CD14-positive monocyte (primary cell): ENCODE measurements at regions not wholly inside any gene's neighbourhood (a gene's known extent, or its start where the extent isn't known, plus 50 kb on each side); places are given as distances from the start of the nearest gene placed in this dataset.

Source experiments
- DNase-seq, 3 donors: peaks; one replicate each; pipeline ENCODE4 v3.0.0-alpha.2; 2011 to 2022
- H2AFZ ChIP-seq: 2 replicates; pipeline ENCODE4 v1.6.0; 2012; ENCODE audit warnings: mild to moderate bottlenecking, low read depth, low read length, inconsistent platforms; ENCODE audit not compliant: insufficient read depth, poor library complexity, severe bottlenecking
- H3K27ac ChIP-seq, 2 donors: 1 replicate in 1 of 2; 2 replicates in 1 of 2; pipeline ENCODE4 v1.5.1; 2012 to 2013; ENCODE audit warnings: low read length in 2 of 2, control low read depth in 1 of 2, inconsistent platforms in 1 of 2, low read depth in 1 of 2, mild to moderate bottlenecking in 1 of 2
- H3K27me3 ChIP-seq, 2 donors: one replicate each; pipeline versions ENCODE4 v1.6.0 to v1.6.1; 2011 to 2013; ENCODE audit warnings: low read length in 2 of 2; ENCODE audit not compliant: control insufficient read depth in 2 of 2, insufficient read depth in 2 of 2
- H3K36me3 ChIP-seq, 2 donors: replicated peaks in 1 of 2; 1 replicate in 1 of 2; 2 replicates in 1 of 2; pipeline versions ENCODE4 v1.5.1 to v1.6.1; 2012 to 2013; ENCODE audit warnings: low read length in 2 of 2, control low read depth in 1 of 2, inconsistent platforms in 1 of 2, mild to moderate bottlenecking in 1 of 2; ENCODE audit not compliant: insufficient read depth in 2 of 2, control insufficient read depth in 1 of 2
- H3K4me1 ChIP-seq, 2 donors: 1 replicate in 1 of 2; 2 replicates in 1 of 2; pipeline versions ENCODE4 v1.5.1 to v1.6.1; 2012 to 2013; ENCODE audit warnings: low read length in 2 of 2, control low read depth in 1 of 2, inconsistent platforms in 1 of 2, mild to moderate bottlenecking in 1 of 2, moderate library complexity in 1 of 2; ENCODE audit not compliant: insufficient read depth in 2 of 2, control insufficient read depth in 1 of 2
- H3K4me2 ChIP-seq: replicated peaks from 2 replicates; pipeline ENCODE3; 2012; ENCODE audit warnings: low read length, moderate library complexity, mild to moderate bottlenecking; ENCODE audit not compliant: poor library complexity, severe bottlenecking; ENCODE audit errors: extremely low read depth
- H3K4me3 ChIP-seq, 3 experiments: fragments of 200-600 bp in 1 of 3; sonication (generic) in 1 of 3; replicated peaks in 1 of 3; 1 replicate in 2 of 3; 2 replicates in 1 of 3; pipeline ENCODE4 v1.5.1; 2011 to 2013; ENCODE audit warnings: low read length in 3 of 3, mild to moderate bottlenecking in 3 of 3, control low read depth in 2 of 3, low read depth in 2 of 3, inconsistent platforms in 1 of 3, moderate library complexity in 1 of 3
- H3K79me2 ChIP-seq: 2 replicates; pipeline ENCODE4 v1.6.0; 2012; ENCODE audit warnings: mild to moderate bottlenecking, control low read depth, inconsistent platforms, low read length, moderate library complexity; ENCODE audit not compliant: insufficient read depth
- H3K9ac ChIP-seq: 2 replicates; pipeline ENCODE4 v1.6.0; 2017; ENCODE audit warnings: low read length, mild to moderate bottlenecking; ENCODE audit not compliant: insufficient read depth, poor library complexity, severe bottlenecking
- H3K9me3 ChIP-seq, 2 donors: replicated peaks in 1 of 2; 1 replicate in 1 of 2; 2 replicates in 1 of 2; pipeline versions ENCODE4 v1.5.1 to v1.6.1; 2012 to 2013; ENCODE audit warnings: low read length in 2 of 2, control low read depth in 1 of 2; ENCODE audit not compliant: control insufficient read depth in 1 of 2, insufficient read depth in 1 of 2
- H4K20me1 ChIP-seq: 2 replicates; pipeline ENCODE4 v1.6.0; 2012; ENCODE audit warnings: mild to moderate bottlenecking, low read length, control low read depth, moderate library complexity; ENCODE audit not compliant: insufficient read depth
- H3K27ac Mint-ChIP-seq, 7 donors: one replicate each; pipeline ENCODE4 v1.8.0; 2020; ENCODE audit warnings: mild to moderate bottlenecking in 7 of 7, mixed read lengths in 7 of 7, moderate library complexity in 6 of 7, inconsistent platforms in 2 of 7
- H3K27me3 Mint-ChIP-seq, 3 donors: one replicate each; pipeline ENCODE4 v1.8.0; 2021 to 2022; ENCODE audit warnings: low read depth in 3 of 3, mild to moderate bottlenecking in 3 of 3, mixed read lengths in 3 of 3, moderate library complexity in 3 of 3, inconsistent platforms in 1 of 3
- H3K36me3 Mint-ChIP-seq, 2 donors: one replicate each; pipeline ENCODE4 v1.8.0; 2020; ENCODE audit warnings: mixed read lengths in 2 of 2, inconsistent platforms in 1 of 2, mild to moderate bottlenecking in 1 of 2
- H3K4me1 Mint-ChIP-seq: one replicate; pipeline ENCODE4 v1.8.0; 2020; ENCODE audit warnings: mild to moderate bottlenecking, mixed read lengths
- H3K4me3 Mint-ChIP-seq, 2 donors: one replicate each; pipeline ENCODE4 v1.8.0; 2020; ENCODE audit warnings: mild to moderate bottlenecking in 2 of 2, mixed read lengths in 2 of 2, moderate library complexity in 1 of 2
- H3K9me3 Mint-ChIP-seq, 7 donors: one replicate each; pipeline ENCODE4 v1.8.0; 2020 to 2022; ENCODE audit warnings: mixed read lengths in 7 of 7, mild to moderate bottlenecking in 6 of 7, moderate library complexity in 6 of 7, inconsistent platforms in 2 of 7
- WGBS: methylation state at CpG from one replicate; pipeline ENCODE4 v1.1.5; 2013; ENCODE audit warnings: missing lambda C conversion rate; ENCODE audit not compliant: insufficient coverage; 5-methylcytosine and 5-hydroxymethylcytosine counted together
- intact Hi-C, 2 donors: fragments of 100-400 bp; cut with micrococcal nuclease; formaldehyde crosslinking; loops; one replicate each; pipeline versions ENCODE4 v1.15.0 to v1.15.1; 2023
- TF ChIP-seq, protein P1 (sequence below): fragments of 200-600 bp; IDR thresholded peaks from one replicate; pipeline ENCODE4 v1.8.0; 2022; ENCODE audit warnings: antibody characterized with exemption, mild to moderate bottlenecking

DNA sequence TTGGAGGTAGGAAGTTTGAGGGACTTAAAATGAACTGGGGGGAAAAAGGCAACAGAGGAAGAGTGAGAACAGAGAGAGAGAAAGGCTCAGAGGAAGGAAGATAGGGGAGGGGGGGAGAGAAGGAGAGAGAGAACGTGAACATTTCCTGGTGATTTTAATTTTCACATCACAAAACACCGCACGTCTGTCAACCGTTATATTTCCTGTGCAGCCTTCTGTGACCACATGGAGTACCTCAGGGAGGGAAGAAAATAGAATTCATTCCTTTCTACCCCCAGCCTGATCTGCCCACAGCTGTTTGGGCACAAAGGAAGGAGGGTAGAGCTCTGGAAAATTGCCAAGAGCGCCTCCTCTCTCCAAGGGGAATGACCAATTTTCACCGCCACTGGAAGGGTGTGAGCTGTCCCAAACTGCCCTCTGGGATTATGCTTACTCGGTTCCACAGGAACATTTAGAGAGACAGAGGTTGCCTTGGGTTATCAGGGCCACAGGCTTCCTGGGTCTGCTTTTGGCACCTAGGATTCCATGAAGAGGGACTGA lies 135.7 kb upstream of the MAMLD1 start:
- no peaks in the 10 kb centered on the region for H3K36me3 ChIP-seq
- intact Hi-C loops = no loop called here
- H3K27ac Mint-ChIP-seq = no peak overlapping the region
- no peak for DNase-seq
- no peaks in the 10 kb centered on the region for H3K4me1 Mint-ChIP-seq
- WGBS = 0% methylated on average over 3 of the region's 7 CpGs
- no peaks in the 10 kb centered on the region for H3K9me3 ChIP-seq
- no peaks in the 10 kb centered on the region for H3K9me3 Mint-ChIP-seq
- no peaks in the 10 kb centered on the region for H3K36me3 Mint-ChIP-seq
- H3K27me3 ChIP-seq = no peaks in the 10 kb centered on the region
- TF ChIP-seq, protein P1, sequence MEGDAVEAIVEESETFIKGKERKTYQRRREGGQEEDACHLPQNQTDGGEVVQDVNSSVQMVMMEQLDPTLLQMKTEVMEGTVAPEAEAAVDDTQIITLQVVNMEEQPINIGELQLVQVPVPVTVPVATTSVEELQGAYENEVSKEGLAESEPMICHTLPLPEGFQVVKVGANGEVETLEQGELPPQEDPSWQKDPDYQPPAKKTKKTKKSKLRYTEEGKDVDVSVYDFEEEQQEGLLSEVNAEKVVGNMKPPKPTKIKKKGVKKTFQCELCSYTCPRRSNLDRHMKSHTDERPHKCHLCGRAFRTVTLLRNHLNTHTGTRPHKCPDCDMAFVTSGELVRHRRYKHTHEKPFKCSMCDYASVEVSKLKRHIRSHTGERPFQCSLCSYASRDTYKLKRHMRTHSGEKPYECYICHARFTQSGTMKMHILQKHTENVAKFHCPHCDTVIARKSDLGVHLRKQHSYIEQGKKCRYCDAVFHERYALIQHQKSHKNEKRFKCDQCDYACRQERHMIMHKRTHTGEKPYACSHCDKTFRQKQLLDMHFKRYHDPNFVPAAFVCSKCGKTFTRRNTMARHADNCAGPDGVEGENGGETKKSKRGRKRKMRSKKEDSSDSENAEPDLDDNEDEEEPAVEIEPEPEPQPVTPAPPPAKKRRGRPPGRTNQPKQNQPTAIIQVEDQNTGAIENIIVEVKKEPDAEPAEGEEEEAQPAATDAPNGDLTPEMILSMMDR = no peak
- no peaks in the 10 kb centered on the region for H3K4me1 ChIP-seq
- no peak overlapping the region for H3K4me3 Mint-ChIP-seq
- H3K79me2 ChIP-seq = no peaks in the 10 kb centered on the region
- no peaks in the 10 kb centered on the region for H4K20me1 ChIP-seq
- H3K4me3 ChIP-seq = no peak overlapping the region
- no peak overlapping the region for H3K4me2 ChIP-seq
- no peak overlapping the region for H3K27ac ChIP-seq
- no peaks in the 10 kb centered on the region for H3K27me3 Mint-ChIP-seq
- no peak overlapping the region for H3K9ac ChIP-seq
- no peak overlapping the region for H2AFZ ChIP-seq

DNA sequence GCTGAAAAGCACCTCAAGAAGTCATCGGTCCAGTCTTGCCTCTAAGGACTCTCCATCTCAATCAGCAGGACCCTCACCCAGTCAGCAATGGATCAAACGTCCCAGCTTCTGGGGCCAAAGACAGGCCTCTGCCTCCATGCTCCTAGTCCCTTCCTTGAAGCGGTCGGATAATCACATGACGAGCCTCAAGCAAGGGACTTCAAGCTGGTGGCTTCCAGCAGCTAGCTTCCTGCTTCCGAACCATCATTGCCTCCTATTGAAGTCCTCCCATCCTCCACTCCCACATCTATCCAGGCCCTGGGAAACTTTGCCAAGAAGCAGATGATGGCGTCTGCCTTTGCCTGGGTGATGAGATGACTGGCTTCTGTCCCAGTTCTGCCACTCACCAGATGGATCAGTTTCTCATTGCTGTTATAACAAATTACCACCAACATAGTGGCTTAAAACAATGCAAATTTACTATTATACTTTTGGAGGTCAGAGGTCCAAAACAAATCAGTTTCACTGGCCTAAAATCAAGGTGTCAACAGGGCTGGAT lies 135.2 kb upstream of the MAMLD1 start:
- 63% methylated on average over 2 of the region's 7 CpGs for WGBS
- Histone ChIP-seq H4K20me1 (no peaks in the 10 kb centered on the region), H3K79me2 (no peaks in the 10 kb centered on the region), H3K27me3 (no peaks in the 10 kb centered on the region), H3K4me3 (no peak overlapping the region), H3K36me3 (no peaks in the 10 kb centered on the region), H2AFZ (no peak overlapping the region), H3K27ac (no peak overlapping the region), H3K4me2 (no peak overlapping the region), H3K4me1 (no peaks in the 10 kb centered on the region), H3K9ac (no peak overlapping the region), H3K9me3 (no peaks in the 10 kb centered on the region)
- no peaks in the 10 kb centered on the region for H3K36me3 Mint-ChIP-seq
- H3K4me3 Mint-ChIP-seq = no peak overlapping the region
- no peaks in the 10 kb centered on the region for H3K9me3 Mint-ChIP-seq
- TF ChIP-seq, protein P1 = no peak
- no peaks in the 10 kb centered on the region for H3K4me1 Mint-ChIP-seq
- no peak overlapping the region for H3K27ac Mint-ChIP-seq
- no peak for DNase-seq
- no peaks in the 10 kb centered on the region for H3K27me3 Mint-ChIP-seq
- intact Hi-C loops = no loop called here
